GM19240 (cell line): ENCODE measurements at regions not wholly inside any gene's neighbourhood (a gene's known extent, or its start where the extent isn't known, plus 50 kb on each side); places are given as distances from the start of the nearest gene placed in this dataset.
"Not testable (repeated sequence)": the region's sequence is repeated elsewhere in the genome, so short reads cannot be mapped to it uniquely, and the experiment has no call there.

Experiments
- DNase-seq: peaks from one replicate; pipeline ENCODE4 v3.0.0; 2011; ENCODE audit warnings: low spot score; ENCODE audit not compliant: insufficient read length

DNA sequence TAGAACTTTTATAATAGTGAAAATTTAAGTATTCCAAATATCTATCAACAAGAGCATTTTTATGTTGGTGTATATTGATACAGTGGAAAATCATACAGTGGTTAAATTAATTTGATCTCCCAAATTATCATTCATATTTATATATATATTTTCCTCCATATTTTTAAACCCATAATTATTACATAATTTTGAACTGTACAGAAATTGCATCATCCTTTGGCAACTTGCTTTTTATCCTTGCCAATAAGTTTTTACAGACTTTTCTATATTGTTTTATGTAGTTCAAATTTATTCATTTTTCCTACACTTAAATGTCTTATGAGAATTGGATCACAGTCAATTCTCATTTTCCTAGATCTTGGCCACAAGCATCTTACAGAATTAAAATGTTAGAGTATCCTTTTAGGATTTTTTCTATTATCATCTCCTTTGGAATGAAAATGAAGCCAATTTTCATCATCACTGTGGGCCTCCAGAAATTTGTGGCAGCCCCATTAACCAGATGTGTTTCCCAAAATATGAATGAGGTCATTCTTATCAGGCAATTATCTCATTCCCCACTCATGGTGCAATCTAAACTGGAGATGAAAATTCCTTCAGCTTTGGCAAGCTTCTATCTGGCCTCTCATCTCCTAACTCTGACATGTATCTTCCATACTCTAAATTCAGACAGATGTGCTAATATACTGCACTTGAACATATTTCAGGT is 94.2 kb upstream of the DLGAP1 start:
- DNase-seq, result no peak

DNA sequence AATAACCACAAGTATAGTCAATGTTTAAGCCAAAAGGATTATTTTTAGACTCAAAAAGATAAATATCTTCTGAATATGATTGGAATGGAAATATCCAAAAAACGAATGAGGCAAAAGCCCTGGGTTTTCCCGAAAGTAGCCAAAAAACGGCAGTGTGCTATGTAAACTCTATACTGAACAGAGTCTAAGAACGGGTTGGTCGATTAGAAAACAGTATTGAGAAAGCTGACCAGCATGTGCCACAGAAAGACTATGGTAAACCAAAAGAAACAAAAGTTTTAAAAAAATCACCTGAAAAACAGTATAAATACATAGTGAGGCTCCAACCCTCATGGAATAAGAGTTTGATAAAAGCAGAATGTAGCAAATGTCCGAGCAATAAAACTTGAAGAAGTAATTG is 92.0 kb upstream of the DLGAP1 start:
- DNase-seq, result no peak

DNA sequence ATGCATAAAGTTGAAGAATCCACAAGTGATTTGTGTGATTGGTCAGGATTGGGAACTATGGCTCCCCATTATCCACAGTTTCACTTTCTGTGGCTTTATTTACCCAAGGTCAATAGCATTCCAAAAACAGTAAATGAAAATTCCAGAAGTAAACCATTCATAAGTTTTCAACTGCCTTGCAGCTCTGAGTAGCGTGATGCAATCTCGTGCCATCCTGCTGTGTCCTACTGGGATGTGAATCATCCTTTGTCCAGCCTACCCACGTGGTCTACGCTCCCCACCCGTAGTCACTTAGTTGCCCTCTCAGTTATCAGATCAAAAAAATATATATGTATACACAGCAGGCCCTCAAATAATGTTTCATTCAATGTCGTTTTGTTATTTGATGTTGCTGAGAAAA is 89.0 kb upstream of the DLGAP1 start:
- DNase-seq, result no peak

DNA sequence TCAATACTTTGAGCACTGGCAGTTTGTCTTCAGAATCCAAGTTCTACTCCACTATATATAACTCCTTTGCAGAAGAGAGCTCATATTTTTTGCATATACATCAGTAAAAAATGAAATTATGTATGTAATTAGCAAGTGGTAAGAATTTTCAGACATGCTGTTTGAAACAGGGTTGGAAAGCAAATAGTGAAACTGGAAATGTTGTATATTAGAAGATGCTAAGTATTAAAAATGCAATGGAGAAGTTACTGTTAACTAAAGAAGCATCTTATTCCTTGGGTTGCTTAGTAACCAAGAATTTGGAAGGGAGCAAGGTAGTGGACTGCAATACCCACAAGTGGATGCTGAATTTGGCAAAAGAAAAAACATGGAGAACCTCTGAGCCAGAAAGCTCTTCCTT is 88.6 kb upstream of the DLGAP1 start:
- DNase-seq, result no peak

DNA sequence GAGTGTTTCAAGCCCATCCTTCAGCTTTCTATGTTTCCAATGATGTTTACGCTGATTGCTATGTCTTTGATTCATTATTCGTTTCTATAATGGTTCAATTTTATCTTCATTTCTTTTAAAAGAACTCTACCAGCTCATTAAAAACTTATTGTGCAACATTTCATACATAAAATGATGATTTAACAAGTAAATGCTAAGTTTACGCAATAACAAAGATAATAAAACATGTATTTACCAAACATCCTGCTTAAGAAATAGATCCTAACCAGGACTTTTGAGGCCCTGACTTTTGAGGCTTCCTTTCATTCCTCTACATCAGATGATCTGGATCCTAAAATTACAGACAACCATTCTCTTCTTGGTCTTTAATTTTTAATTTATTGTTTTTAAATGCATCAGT is 86.5 kb upstream of the DLGAP1 start:
- DNase-seq, result no peak

DNA sequence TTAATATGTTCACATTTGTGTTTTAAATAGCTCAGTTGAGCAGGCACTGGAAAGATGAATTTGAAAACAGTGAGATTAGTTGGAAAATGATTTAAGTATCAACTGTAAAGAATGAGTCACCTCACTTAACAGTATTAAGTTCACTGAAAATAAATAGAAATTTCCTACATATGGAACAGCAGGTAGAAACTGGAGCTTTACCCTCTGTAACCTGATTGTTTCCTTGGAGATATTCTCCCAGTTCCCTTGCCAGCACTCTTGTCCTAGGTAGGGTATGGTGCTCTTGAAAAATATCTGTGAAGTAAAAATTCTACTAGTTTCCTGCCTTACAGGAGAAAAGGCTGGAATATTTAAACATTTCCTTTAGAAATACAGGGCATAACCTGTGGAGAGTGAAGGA is 81.3 kb upstream of the DLGAP1 start:
- DNase-seq, result no peak

DNA sequence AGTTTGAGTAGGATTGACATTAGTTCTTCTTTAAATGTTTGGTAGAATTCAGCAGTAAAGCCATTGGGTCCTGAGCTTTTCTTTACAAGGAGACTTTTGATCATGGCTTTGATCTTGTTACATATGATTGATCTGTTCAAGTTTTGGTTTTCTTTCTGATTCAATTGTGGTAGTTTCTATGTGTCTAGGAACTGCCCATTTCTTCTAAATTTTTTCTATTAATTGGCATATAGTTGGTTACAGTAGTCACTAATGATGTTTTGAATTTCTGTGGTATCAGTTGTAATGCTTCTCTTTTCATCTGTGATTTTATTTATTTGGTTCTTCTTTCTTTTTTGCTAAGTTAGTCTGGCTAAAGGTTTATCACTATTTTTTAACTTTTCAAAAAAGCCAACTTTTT is 73.3 kb upstream of the DLGAP1 start:
- no peak for DNase-seq

DNA sequence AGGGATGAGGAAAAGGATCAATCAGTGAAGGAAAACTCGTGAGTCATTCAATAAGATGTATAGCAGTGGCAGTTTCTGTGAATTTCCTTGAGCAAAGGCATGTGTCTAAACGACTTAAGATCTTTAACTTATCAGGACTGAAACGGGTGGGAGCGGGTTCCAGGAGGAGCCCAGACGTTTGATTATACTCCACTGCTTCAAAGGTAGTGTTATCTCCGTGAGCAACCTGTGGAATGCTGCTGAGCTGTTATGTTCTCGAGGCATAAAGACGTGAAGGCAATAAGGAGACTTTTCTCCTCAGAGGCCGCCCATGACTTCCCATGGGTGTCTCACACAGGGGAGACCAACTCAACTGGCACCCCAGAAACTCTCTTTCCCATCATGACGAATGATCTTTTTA is 72.7 kb upstream of the DLGAP1 start:
- DNase-seq, result not testable (repeated sequence)

DNA sequence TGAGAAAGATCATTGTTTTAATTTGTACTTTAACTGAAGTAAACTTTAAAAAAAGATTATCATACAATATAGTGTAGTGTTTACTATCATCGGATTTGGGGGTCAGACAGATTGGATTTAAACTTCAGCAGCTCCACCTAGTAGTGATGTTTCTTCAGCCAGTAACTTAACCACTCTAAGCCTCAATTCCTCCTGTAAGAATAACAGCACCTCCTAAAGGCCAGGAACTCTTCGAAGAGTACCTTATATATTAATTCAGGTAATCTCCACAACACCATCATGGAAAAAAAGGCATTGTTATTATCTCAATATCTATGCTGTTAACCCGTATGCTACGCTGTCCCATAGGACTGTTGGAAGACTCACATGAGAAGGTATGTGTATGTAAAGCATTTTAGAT is 69.0 kb upstream of the DLGAP1 start:
- no peak for DNase-seq

DNA sequence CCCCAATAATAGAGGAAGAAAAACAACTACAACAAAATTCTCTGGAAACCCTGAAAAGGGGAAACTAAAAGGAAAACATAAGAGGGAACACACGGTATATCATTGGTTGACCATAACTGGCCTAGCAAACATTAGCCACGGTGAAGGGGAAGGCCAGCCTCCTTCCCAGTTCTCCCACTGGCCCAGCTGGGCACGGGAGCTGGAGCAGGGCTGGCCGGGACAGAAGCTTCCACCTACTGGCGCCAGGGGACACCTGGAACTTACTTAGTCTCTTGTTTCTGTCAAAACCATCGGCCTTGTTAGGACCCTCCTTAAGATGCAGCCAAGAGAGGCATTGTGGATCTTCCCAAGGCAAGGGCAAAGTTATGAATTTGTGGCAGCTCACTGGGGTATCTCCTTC is 56.1 kb upstream of the DLGAP1 start:
- no peak for DNase-seq

DNA sequence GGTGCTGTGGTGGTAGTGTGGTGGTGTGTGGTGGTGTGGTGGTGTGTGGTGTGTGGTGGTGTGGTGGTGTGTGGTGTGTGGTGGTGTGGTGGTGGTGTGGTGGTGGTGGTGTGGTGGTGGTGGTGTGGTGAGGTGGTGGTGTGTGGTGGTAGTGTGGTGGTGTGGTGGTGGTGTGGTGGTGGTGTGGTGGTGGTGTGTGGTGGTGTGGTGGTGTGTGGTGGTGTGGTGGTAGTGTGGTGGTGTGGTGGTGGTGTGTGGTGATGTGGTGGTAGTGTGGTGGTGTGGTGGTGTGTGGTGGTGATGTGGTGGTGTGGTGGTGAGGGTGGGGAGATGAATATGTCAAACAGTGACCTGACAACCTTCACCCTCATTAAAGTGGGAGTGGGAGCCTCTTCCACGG is 55.6 kb upstream of the DLGAP1 start:
- no peak for DNase-seq

DNA sequence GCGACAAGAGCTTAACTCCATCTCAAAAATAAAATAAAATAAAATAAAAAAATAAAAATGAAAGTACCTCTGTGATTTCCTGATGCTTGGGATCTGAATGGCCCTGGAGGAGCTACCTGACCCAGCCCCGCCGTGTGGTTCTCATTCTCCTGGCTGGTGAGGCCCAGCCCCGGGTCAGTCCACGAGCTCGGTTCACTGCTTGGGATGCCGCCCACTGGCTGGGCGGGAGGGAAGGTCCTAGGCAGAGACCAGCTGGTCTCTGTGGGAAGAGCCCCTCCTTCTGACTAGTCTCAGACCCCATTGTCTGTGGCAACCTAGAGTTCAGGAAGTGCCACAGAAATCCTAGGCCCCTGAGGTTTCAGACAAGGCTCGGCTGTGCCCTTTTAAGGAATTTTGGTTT is 55.1 kb upstream of the DLGAP1 start:
- no peak for DNase-seq
